GM21360 (cell line): ENCODE measurements at regions not wholly inside any gene's neighbourhood (a gene's known extent, or its start where the extent isn't known, plus 50 kb on each side); places are given as distances from the start of the nearest gene placed in this dataset.
A peak's percentile ranks its signal among the peaks of the same experiment; 100 is the strongest.

Source experiments
- ATAC-seq: cut with Tn5 transposase; IDR thresholded peaks from one replicate; pipeline ENCODE4 v1.9.1; 2021; ENCODE audit warnings: mild to moderate bottlenecking, moderate library complexity; ENCODE audit not compliant: unreplicated experiment

DNA sequence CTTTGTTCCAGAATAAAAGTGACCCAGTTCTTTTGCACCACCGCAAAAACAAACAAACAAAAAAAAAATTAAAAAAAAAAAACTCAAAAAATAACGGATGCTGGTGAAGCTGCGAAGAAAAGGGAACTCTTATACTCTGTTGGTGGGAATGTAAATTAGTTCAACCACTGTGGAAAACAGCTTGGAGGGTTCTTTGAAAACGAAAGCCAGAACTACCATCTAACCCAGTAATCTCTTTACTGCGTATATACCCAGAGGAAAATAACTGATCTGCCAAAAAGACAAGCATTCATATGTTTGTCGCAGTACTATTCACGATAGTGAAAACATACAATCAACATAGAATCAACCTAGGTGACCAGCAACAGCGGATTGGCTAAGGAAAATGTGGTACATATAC is 298.9 kb upstream of the CBLB start:
- no peak for ATAC-seq

DNA sequence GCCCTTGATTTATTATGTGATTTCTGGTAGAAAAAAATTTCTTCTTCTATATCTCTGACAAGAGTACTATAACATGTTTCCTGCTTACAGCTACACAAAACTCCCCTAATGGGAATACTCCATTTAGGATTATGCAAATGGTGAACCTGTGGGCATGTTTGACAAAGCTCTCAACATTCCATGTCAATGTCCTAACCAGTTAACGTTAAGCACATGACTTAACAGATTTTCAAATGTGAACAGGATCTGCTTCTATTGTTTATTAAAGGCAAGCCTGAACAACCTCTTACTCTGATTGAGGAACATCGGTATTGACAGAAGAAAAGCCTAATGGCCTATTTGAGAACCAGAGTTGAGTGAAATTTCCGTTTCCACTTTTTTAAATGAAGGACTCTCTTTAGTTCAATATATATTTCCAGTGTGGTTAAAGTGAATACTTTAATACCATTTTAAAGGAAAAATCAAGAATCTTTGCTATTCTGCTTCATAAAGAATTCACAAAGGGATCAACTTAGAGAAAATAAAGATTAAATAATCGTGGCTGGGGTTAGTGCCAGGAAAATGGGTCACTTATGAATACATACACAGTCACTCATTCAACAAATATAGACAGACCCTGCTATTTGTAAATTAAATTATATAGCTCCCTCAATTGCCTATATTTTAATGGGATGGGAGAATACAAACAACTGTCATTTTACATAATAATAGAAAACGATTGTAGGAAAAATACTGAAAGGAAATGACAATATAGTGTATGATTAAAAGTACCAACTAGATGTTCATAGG is 300.3 kb upstream of the CBLB start:
- no peak for ATAC-seq

DNA sequence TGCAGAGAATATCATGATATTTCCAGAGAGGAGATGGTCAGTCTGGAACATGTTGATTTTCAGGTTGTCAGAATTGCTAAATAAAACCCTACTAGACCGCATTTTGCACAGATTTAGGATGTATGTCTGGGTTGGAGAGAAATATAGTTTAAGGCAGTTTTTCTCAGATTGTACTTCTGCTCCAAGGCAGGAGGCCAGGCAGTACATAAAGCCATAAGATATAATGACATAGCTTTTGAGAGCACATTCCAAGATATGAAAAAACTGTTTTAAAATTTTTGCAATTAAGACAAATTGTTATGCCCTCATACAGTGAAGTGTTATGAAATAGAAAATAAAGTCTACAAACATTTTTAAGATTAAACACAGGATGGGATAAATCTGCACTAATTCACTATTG is 301.8 kb upstream of the CBLB start:
- no peak for ATAC-seq

DNA sequence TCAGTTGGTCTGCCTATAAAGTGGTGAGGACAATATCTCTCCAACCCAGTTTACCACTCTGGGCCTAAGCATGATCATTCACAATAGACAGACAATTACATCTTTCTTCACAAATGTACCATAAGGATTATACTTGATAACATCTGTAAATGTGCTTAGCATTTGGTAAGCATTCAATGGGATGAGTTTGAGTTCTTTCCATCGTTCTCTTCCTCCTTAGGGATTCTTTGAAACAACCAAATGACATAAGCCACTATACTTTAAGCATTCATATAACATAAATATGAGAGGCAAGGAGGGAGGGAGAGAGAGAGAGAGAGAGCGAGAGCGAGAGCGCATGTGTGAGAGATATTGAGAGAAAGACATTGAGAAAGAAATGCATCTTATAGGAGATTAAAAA is 303.3 kb upstream of the CBLB start:
- no peak for ATAC-seq

DNA sequence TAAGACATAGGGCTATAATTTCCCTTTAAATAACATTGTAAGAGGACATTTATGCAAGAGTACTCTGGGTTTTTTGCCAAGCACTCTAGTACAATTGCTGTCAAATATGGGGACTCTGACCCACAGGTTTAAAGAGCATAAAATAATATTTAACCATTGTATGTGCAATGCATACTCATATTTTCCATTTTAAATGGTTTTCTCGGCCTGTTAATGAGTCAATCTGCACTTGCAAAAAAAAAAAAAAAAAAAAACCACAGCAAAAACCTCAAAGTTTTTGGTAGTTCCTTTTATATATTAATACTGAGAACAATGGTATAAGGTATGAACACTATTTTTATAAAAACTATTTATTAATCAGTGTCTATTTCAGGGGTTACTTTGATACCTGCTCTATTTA is 304.0 kb upstream of the CBLB start:
- ATAC-seq, result no peak

DNA sequence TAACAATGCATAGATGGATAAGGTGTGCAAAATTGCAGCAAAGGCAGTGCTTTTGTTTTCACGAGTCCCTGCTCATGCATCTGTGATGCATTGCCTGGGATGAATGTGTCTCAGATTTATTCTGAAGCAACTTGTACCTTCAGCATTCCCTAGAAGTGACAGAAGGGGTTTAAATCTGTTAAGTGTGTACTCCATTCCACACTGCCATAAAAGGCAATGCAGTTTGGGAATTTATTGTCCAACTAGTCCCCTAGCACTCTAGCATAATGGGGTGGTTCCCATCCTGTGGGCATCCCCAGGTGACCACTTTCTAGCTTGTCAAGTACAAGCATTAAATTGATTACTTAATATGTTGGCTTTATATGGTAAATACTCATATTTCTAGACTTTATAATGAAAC is 306.5 kb upstream of the CBLB start:
- ATAC-seq, result no peak

DNA sequence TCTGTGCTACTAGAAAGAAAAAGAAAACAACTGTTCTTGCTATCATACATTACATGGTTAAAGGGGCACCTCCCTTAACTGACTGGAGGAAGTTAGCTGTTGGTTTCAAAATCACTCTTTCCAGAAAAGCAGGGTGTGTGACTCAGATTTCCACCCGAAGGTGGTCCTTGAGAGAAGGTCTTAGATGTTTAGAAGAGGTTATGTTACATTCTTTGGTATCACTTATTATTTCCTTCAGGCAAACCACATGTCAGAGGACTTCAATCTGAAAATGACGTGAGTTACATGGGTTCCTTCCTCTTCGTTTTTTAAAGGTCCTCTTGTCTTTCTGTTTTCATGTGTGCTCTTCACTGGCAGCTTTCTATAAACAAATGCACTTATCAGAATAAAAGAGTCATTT is 307.9 kb upstream of the CBLB start:
- ATAC-seq, result peak; percentile 94

DNA sequence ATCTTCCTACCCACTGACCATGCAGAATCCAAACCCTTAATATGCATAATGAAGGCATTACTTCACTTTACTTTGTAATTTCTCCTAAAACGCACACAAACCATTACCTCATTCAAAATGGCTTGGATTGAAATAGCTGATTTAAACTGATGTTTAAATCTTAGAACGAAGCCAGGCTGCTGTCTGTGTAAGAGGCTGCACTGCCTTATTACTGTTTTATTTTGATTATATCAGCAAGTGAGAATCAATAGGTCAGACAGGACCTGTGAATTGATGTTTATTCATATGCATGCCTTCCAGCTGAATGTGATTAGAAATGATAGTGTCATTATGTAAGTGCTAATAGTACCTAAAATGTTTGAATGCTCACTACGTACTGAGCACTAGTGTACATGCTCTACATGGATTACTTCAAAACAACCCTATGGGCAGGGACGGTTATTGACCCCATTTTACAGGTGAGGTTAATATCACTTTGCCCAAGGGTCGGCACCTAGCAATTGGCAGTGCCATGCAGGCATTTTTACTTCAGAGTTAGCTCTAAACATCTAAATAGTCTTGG is 314.2 kb upstream of the CBLB start:
- ATAC-seq, result no peak

DNA sequence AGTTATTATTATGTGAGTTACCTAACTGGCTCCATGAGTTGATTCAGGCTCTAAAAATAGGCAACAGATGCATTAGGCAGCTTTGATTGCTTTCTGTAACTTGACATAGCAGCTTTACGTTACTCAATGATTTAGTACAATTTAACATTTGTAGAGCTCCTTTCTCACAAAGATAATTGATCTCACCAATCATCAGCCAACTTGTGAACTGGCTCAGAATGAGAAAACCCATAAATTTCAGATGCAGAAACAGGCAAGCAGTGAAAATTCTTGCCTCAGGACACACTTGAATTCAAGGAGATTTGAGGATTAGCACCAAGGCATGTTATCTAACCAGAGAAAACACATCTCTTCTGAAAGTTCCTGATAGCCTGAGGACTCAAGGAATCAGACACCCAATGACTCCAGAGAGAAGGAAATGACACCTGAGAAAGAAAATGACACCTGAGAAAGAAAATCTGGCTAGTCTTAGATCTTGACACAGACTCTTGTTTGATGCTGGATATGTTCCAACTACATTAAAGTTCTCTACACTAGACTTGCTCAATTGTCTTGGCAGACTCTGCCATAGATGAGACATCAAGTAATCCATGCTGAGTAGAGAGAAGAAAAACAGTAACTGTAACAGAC is 315.1 kb upstream of the CBLB start:
- peak; percentile 49 for ATAC-seq

DNA sequence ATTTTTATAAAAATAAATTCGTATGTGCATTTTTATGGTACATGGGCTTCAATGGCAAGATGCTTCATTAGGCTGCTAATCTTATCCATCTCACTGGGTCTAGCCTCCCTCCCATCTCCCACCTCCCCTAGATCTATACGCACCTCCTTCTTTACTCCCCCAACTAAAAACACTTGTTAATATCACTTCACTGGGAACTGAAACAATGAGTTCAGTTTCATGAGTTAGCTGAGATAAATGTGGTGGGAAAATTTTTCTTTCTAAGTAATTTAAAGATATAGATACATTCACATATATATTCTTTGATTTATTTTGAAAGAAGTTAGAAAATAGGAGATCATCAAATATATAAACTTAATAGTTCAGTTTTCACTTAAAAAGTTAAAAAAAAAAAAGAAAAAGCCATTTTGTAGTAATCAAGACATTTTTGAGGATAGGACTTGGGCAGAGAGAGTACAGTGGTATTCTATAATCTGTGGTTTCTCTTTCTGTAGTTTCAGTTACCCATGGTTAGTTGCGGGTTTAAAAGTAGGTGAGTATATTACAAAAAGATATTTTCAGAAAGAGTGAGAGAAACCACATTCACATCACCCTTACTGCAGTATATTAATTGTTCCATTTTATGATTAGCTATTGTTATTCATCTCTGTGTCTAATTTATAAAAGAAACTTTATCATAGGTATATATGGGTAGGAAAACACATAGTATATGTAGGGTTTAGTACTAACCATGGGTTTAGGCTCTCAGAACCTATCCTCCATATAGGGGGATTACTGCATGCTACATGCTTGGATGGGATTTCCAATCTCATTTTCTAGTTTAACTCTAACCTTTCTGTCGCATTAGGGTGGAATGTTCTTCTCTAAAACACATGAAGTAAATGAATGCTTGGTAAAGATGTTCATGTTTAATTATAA is 316.0 kb upstream of the CBLB start:
- peak; percentile 84 for ATAC-seq

DNA sequence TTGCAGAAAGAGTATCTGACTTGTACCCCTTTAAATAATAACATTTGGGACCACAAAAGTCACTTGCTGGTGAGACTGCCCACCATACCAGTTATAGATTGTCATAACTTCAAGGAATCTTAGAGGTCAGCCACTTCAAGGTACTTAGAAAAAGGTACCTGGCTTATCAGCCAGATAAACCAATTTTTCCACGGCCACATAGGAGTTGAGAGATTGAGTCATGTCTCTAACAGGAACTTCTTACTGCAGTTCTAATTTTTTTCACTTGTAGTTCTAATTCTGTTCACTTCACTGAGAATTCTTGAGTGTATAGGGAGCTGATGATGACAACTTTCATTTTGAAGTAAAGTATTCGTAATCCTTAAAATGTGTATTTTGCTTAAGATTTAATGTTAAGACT is 317.1 kb upstream of the CBLB start:
- ATAC-seq, result no peak

DNA sequence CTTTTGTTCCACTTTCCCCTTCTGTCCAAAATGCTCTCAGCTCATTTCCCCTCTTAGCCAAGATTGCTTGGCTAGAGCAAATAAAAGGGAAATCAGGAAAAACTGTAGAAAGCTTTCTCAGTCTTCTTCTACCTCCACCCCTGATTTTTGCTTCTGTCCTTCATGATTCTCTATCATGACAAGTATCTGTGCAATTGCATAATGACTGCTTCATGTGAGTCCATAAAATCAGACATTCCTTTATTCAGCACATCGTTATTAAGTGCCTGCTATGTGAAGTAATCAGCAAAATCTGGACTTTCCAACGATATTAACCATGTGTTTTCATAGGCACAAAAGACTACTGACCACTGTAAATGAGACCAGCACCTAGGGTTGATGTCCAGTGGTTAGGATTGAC is 321.5 kb upstream of the CBLB start:
- ATAC-seq, result no peak

DNA sequence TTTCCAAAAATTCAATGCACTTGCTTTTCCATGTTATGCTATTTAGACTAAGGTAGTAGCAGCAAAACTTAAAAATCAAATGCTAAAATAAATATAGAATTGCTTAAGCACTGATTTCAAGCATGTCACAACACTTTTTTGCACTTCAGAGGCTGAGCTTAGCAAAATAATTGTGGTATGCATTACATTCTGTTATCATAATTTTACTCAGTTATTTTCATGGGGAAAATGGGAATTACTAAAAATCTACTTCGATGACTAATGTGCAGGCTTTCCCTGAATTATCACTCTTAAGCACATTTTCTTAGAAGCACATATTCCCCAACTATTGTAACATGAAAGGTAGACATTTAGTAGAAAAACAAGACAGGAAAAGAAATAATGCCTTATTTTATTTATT is 322.4 kb upstream of the CBLB start:
- ATAC-seq, result no peak

DNA sequence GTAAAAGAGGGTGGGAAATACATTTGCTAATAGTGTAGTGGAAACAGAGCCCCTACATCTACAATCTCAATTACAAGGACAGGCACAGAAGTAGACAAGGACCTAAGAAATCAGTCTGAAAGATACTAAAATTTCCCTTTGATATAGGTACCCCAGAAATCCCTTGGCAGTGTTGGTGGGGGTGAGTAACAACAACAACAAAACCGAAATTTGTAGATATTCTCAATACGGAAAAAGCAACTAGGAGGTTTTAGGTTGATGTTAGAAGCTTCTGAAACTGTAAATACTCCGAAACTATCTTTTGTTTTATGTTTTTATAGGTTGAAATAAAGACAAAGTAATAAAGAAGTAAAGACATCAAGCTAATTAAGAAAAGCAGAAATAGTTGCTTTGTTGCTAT is 323.1 kb upstream of the CBLB start:
- ATAC-seq, result no peak

DNA sequence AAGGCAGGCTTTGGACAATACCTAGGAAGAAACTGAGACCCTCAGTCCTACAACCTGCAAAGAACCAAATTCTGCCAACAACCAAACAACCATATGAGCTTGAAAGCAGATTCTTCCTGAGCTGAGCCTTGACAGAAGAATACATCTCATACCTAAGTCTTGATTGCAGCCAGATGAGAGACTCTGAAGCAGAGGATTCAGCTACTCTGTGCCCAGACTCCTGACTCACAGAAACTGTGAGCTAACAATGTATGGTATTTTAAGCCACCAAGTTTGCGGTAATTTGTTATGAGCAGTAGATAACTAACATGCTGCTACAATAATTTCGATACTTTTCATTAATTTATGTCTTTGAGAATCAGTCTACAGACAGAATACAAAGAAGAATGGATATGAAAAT is 325.1 kb upstream of the CBLB start:
- ATAC-seq, result no peak

DNA sequence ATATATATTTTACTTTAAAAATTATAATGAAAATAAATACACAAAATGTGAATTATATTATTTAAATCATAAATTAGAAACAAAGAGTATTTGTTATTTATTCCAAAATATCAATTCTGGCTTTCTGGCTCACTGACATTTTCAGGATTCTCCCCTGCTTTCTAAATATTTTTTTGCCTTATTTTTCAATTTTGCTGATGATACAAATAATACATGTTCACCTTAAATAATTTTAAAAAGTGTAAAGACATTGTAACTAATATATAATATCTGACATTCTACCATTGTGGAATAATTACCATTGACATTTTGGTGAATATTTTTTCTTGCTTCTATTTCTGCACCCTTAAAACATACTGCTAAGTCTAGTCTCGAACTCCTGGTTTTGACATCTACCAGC is 325.9 kb upstream of the CBLB start:
- no peak for ATAC-seq

DNA sequence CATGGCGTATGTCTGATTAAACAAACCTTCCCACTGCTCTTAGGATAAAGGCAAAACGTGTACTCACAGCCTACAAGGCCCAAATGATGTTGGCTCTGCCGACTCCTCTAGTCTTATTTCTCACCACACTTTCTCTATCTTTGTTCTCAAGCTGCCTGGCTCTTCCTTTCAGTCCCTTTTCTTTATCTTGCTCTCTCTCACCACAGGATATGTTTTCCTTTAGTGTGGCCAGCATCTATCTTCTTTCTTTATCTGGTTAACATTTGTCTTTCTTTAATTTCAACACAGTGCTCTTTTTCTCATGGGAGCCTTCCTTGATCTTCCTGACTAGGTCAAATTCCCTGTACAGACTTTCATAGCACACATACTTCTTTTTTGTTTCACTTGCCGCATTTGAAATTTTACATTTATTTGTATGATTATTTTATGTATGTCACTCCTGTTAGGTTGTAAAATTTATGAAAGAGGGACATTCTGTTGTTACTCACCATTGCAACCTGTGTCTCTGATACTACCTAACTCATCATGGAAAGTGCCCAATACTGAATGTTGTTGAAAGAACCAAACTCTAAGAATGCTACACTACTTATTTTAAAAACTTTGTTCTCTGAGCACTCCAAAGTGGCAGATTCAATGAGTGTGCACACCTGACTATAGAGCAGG is 328.9 kb upstream of the CBLB start:
- no peak for ATAC-seq

DNA sequence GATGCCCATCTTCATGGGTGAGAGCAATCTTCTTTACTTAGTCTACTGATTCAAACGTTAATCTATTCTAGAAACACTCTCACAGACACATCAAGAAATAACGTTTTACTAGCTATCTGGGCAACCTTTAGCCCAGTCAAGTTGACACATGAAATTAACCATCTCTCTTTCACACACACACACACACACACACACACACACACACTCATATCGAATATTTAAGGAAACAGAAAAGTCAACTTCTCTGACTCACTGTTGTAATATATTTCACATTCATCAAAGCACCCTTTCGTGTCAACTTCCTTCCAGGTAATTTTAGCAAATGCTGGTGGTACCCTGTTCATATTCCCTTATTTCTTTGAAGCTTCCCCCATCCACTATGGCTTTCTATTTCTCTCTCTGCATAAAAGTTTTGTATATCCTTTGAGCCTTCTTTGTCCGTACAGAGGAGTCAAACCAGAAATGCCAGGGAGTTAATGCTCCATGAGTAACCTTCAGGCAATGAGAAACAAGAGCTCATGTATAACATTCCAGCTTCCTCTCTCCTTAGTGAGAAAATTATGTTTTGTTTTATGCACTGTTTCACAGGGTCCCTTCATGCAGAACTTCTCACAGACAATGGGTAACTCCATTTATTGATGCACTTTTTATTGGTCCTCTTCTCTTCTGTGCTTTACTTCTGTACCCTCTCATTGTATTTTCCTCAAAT is 335.5 kb upstream of the CBLB start:
- no peak for ATAC-seq

DNA sequence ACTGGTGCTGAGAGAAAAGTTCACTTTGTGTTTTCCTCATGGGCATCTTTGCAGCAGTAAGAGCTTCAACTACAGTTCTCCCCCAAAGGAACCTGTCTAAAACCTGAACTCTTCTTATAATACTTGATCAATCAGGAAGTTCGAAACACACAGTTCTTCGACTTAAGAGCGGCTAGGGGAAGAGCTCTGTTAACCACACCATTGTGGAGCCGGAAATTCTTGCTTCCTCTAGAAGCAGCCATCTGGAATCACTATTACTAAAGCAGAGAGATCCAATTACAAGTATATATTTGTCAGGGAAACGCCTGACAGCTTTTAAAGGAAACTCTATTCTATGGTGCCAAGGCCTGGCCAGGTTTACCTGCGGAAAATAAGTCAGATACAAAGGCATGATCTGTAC is 337.3 kb upstream of the CBLB start:
- ATAC-seq, result peak; percentile 81

DNA sequence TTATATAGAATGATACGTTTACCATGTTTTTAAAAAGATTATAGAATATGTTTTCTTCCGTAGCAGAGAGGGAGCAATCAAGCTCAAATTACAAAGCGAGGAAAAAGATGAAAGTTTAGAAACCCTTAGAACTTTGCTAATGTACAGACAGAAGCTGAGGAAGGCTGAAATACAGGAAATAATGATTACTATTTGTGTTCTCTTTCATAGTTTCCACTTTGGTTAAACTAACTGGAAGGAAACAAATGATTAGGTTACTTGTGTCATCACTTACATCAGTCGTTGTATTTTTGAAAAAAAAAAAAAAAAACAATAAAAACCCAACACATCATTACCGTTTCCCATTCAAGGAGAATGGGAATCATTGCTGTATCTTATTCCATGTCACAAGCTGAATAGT is 337.8 kb upstream of the CBLB start:
- ATAC-seq, result no peak
